Keratinocyte (primary cell): ENCODE measurements at regions not wholly inside any gene's neighbourhood (a gene's known extent, or its start where the extent isn't known, plus 50 kb on each side); places are given as distances from the start of the nearest gene placed in this dataset.

Experiments
- EZH2 ChIP-seq: IDR thresholded peaks from one replicate; pipeline ENCODE4 v1.6.1; 2012; ENCODE audit warnings: inconsistent platforms, mild to moderate bottlenecking, low read length, moderate library complexity
- TF ChIP-seq, protein P1 (sequence below), 3 experiments: IDR thresholded peaks in 1 of 3; conservative IDR thresholded peaks in 1 of 3; optimal IDR thresholded peaks in 1 of 3; 2 replicates in 2 of 3; 3 replicates in 1 of 3; pipeline versions ENCODE3 to v1.5.1; 2011; ENCODE audit warnings: low read length in 3 of 3, mild to moderate bottlenecking in 3 of 3, moderate library complexity in 2 of 3, control low read depth in 1 of 3, inconsistent platforms in 1 of 3; ENCODE audit not compliant: insufficient read depth in 2 of 3; ENCODE audit errors: extremely low read depth in 1 of 3

DNA sequence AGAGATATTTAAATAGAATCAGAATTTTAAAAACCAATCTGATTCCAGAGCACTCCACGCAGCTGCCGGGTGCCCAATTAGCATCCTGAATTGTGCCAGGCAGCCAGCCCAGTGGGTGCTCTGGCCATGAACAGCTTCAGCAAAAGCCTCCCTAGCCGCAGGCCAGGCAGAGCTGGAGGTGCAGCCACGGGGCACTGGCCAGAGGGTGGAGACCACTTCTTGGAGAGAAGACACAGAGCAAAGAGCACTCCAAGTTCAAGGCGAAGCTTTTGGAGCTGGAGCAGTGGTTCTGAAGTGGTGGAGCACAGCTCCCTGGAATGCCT is 475.6 kb upstream of the PROK2 start:
- TF ChIP-seq, protein P1, sequence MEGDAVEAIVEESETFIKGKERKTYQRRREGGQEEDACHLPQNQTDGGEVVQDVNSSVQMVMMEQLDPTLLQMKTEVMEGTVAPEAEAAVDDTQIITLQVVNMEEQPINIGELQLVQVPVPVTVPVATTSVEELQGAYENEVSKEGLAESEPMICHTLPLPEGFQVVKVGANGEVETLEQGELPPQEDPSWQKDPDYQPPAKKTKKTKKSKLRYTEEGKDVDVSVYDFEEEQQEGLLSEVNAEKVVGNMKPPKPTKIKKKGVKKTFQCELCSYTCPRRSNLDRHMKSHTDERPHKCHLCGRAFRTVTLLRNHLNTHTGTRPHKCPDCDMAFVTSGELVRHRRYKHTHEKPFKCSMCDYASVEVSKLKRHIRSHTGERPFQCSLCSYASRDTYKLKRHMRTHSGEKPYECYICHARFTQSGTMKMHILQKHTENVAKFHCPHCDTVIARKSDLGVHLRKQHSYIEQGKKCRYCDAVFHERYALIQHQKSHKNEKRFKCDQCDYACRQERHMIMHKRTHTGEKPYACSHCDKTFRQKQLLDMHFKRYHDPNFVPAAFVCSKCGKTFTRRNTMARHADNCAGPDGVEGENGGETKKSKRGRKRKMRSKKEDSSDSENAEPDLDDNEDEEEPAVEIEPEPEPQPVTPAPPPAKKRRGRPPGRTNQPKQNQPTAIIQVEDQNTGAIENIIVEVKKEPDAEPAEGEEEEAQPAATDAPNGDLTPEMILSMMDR (optimal IDR thresholded peaks at IDR 0.05 in 1 of 3, IDR thresholded peaks at IDR 0.05 in 1 of 3, conservative IDR thresholded peaks at IDR 0.05 in 1 of 3; ENCODE audit: extremely low read depth in 1 of 3, insufficient read depth in 2 of 3, low read length in 3 of 3): no peak
- no peak for TF ChIP-seq EZH2
